ENCODE measurements at regions not wholly inside any gene's neighbourhood (a gene's known extent, or its start where the extent isn't known, plus 50 kb on each side); places are given as distances from the start of the nearest gene placed in this dataset.

DNA sequence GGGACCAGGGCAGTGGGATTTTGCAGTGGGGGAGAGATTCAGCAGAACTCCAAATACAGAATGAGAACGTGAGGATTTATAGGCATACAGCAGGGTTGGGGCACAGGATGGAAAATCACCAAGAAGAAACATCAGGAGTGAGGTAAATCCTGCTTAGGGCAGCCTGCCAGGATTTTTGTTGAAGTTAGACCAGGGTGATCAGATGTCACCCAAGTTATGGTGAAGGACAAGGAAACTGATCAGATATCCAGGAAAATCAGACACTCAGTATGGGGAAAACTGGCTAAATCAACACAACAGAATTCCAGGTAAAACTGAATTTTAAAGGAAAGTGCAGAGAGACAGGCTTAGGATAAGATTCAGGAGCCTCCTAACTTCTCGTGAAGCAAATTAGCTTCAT is 682.4 kb downstream of the TMEM121 start:
- 34 to 51% methylated on average over 2 of the region's 2 CpGs for WGBS, 2 donors
- no peaks in the 10 kb centered on the region for H3K27me3 ChIP-seq (ENCODE audit: control insufficient read depth in 1 of 2, insufficient read depth in 2 of 2, low read length in 2 of 2)
- H3K4me1 ChIP-seq (ENCODE audit: control insufficient read depth in 2 of 2, insufficient read depth in 2 of 2, low read length in 1 of 2) = no peaks in the 10 kb centered on the region
- H3K27ac ChIP-seq (ENCODE audit: low read depth in 2 of 2, low read length in 1 of 2) = no peak overlapping the region
- H3K9me3 ChIP-seq (ENCODE audit: control insufficient read depth in 2 of 2, insufficient read depth in 1 of 2, low read depth in 1 of 2, low read length in 1 of 2) = peaks cover 0 to 2% of the 10 kb centered on the region in 2 donors
- H3K36me3 ChIP-seq (ENCODE audit: control insufficient read depth in 2 of 2, insufficient read depth in 2 of 2, low read length in 1 of 2) = no peaks in the 10 kb centered on the region
- no peak overlapping the region for H3K4me3 ChIP-seq (ENCODE audit: low read depth in 1 of 2, low read length in 2 of 2)

DNA sequence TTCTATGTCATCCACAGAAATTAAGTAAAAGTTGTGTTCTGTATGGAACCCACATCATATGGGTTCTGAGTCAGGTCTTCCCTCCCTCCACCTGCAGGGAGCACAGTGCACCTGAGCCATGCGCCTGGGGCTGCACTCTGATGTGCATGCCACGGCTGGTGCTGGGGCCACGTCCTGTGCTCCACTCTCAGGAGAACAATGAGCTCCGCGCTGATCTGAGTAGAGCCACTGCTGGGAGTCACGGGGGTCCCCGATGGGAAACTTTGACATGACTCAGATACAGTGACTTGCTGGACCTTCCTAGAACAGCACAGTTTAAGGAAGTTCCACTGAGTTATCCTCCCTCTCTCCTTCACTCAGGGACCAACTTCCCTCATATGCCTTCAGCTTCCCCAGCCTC is 683.4 kb downstream of the TMEM121 start:
- H3K4me1 ChIP-seq (ENCODE audit: control insufficient read depth in 2 of 2, insufficient read depth in 2 of 2, low read length in 1 of 2) = no peaks in the 10 kb centered on the region
- 48 to 66% methylated on average over 7 of the region's 7 CpGs for WGBS, 2 donors
- H3K27ac ChIP-seq (ENCODE audit: low read depth in 2 of 2, low read length in 1 of 2) = no peak overlapping the region
- H3K36me3 ChIP-seq (ENCODE audit: control insufficient read depth in 2 of 2, insufficient read depth in 2 of 2, low read length in 1 of 2) = no peaks in the 10 kb centered on the region
- H3K9me3 ChIP-seq (ENCODE audit: control insufficient read depth in 2 of 2, insufficient read depth in 1 of 2, low read depth in 1 of 2, low read length in 1 of 2) = peaks cover 0 to 2% of the 10 kb centered on the region in 2 donors
- H3K4me3 ChIP-seq (ENCODE audit: low read depth in 1 of 2, low read length in 2 of 2) = no peak overlapping the region
- H3K27me3 ChIP-seq (ENCODE audit: control insufficient read depth in 1 of 2, insufficient read depth in 2 of 2, low read length in 2 of 2) = no peaks in the 10 kb centered on the region

DNA sequence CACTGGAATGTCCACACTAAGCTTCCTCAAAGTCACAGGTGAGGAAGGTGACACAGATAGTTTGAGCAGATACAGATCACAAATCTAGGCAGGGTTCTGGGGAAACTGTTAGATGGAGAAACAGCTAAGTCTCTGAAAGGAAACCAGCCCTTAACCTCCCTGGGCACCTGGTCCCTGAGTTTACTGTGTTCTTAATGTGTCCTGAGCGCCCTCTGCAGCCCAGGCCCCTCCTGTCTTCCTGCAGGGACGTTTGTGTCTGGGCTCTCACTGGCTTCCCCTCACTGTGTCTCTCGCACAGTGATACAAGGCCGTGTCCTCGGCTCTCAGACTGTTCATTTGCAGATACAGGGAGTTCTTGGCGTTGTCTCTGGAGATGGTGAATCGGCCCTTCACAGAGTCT is 684.3 kb downstream of the TMEM121 start:
- no peak overlapping the region for H3K4me3 ChIP-seq (ENCODE audit: low read depth in 1 of 2, low read length in 2 of 2)
- H3K9me3 ChIP-seq (ENCODE audit: control insufficient read depth in 2 of 2, insufficient read depth in 1 of 2, low read depth in 1 of 2, low read length in 1 of 2) = peaks cover 0 to 2% of the 10 kb centered on the region in 2 donors
- 36 to 45% methylated on average over 7 of the region's 7 CpGs for WGBS, 2 donors
- no peaks in the 10 kb centered on the region for H3K27me3 ChIP-seq (ENCODE audit: control insufficient read depth in 1 of 2, insufficient read depth in 2 of 2, low read length in 2 of 2)
- H3K36me3 ChIP-seq (ENCODE audit: control insufficient read depth in 2 of 2, insufficient read depth in 2 of 2, low read length in 1 of 2) = no peaks in the 10 kb centered on the region
- H3K4me1 ChIP-seq (ENCODE audit: control insufficient read depth in 2 of 2, insufficient read depth in 2 of 2, low read length in 1 of 2) = no peaks in the 10 kb centered on the region
- H3K27ac ChIP-seq (ENCODE audit: low read depth in 2 of 2, low read length in 1 of 2) = no peak overlapping the region

DNA sequence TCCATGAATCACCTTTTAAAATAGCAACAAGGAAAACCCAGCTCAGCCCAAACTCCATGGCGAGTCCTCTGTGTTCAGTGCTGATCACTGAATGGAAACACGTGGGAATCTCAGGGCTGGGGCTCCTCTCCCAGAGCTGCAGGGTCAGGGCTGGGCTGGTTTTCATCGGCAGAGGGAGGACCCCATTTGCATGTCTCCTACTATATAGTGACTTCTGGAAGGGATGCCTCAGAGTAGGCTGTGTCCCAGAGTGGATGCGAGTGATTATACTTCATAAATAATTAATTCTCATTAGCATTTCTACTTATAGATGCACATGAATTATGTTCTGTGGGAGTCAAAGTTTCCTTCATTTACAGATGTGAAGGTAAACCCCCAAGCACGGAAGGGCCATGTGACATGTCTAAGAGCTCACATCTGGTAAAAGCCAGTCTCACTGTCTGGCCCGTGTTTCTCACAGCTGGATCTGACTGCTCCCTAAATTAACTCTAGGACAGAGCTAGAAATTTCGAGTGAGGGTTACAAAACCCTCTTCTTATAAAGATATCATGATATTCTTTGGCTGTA is 685.0 kb downstream of the TMEM121 start:
- Histone ChIP-seq H3K9me3 (ENCODE audit: control insufficient read depth in 2 of 2, insufficient read depth in 1 of 2, low read depth in 1 of 2, low read length in 1 of 2) (peaks cover 0 to 2% of the 10 kb centered on the region in 2 donors), H3K36me3 (ENCODE audit: control insufficient read depth in 2 of 2, insufficient read depth in 2 of 2, low read length in 1 of 2) (no peaks in the 10 kb centered on the region), H3K27me3 (ENCODE audit: control insufficient read depth in 1 of 2, insufficient read depth in 2 of 2, low read length in 2 of 2) (no peaks in the 10 kb centered on the region), H3K27ac (ENCODE audit: low read depth in 2 of 2, low read length in 1 of 2) (no peak overlapping the region), H3K4me3 (ENCODE audit: low read depth in 1 of 2, low read length in 2 of 2) (no peak overlapping the region), H3K4me1 (ENCODE audit: control insufficient read depth in 2 of 2, insufficient read depth in 2 of 2, low read length in 1 of 2) (no peaks in the 10 kb centered on the region)
- WGBS, 2 donors = 48 to 58% methylated on average over 7 of the region's 7 CpGs

DNA sequence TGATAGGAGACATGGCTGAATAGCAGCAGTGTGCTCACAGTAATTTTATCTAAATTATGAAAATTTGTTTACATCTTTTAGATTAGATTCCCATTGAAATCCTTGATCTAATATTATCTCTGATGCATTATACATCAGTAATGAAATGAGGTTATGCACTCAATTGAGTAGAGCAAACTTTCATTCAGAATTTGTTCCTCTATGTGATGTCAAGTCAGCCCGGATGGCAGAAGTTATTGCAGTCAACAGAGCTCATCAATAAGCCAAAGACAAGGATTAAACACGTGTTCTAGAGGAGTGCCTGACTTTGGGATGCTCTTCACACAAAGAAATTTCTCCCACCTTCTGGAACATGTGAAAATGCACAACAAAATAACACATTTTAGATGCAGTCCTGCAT is 688.8 kb downstream of the TMEM121 start:
- no peak overlapping the region for H3K4me3 ChIP-seq (ENCODE audit: low read depth in 1 of 2, low read length in 2 of 2)
- no peak overlapping the region for H3K27ac ChIP-seq (ENCODE audit: low read depth in 2 of 2, low read length in 1 of 2)
- no peaks in the 10 kb centered on the region for H3K4me1 ChIP-seq (ENCODE audit: control insufficient read depth in 2 of 2, insufficient read depth in 2 of 2, low read length in 1 of 2)
- H3K27me3 ChIP-seq (ENCODE audit: control insufficient read depth in 1 of 2, insufficient read depth in 2 of 2, low read length in 2 of 2) = no peaks in the 10 kb centered on the region
- H3K9me3 ChIP-seq (ENCODE audit: control insufficient read depth in 2 of 2, insufficient read depth in 1 of 2, low read depth in 1 of 2, low read length in 1 of 2) = peaks cover 0 to 2% of the 10 kb centered on the region in 2 donors
- H3K36me3 ChIP-seq (ENCODE audit: control insufficient read depth in 2 of 2, insufficient read depth in 2 of 2, low read length in 1 of 2) = no peaks in the 10 kb centered on the region
- WGBS, 2 donors = 23 to 28% methylated on average over 2 of the region's 2 CpGs

DNA sequence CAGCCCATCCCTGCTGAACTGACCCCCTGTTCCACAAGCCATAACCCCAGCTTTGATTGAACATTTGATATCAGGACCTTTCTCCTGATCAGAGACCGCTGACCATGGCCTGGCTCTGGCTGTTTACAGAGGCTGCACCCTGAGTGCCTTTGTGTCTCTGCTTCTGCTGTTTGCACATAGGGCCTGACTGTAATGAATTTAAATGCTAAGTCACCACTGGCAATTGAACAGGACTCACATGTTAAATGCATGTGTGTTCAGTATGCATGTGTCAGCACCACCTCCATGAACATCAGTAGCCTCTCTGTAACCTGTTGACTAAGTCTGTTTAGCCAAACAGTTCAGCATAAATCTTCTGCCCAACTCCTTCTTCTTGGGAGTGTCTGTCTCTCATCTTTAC is 690.3 kb downstream of the TMEM121 start:
- WGBS, 2 donors = 41 to 60% methylated on average over 1 of the region's 1 CpG
- H3K27me3 ChIP-seq (ENCODE audit: control insufficient read depth in 1 of 2, insufficient read depth in 2 of 2, low read length in 2 of 2) = no peaks in the 10 kb centered on the region
- H3K4me1 ChIP-seq (ENCODE audit: control insufficient read depth in 2 of 2, insufficient read depth in 2 of 2, low read length in 1 of 2) = no peaks in the 10 kb centered on the region
- H3K27ac ChIP-seq (ENCODE audit: low read depth in 2 of 2, low read length in 1 of 2) = no peak overlapping the region
- no peaks in the 10 kb centered on the region for H3K36me3 ChIP-seq (ENCODE audit: control insufficient read depth in 2 of 2, insufficient read depth in 2 of 2, low read length in 1 of 2)
- peaks cover 0 to 2% of the 10 kb centered on the region in 2 donors for H3K9me3 ChIP-seq (ENCODE audit: control insufficient read depth in 2 of 2, insufficient read depth in 1 of 2, low read depth in 1 of 2, low read length in 1 of 2)
- no peak overlapping the region for H3K4me3 ChIP-seq (ENCODE audit: low read depth in 1 of 2, low read length in 2 of 2)

DNA sequence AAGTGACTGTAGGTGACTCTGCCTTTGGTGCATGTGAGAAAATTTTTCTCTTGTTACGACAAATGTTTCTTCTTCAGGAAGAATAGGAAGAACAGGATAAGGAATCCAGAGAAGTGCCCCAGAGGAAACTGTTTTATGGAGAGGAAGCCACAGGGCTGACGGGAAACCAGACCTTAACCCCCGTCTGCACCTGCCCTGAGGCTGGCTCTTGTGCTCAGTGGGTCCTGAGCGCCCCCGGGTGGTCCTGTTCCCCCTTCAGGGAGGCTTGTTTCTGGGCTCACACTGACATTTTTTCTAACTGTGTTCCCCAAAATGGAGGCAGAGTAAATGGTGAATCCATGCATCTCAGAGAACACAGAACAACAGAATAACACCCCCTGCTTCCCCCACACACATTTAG is 691.8 kb downstream of the TMEM121 start:
- no peaks in the 10 kb centered on the region for H3K9me3 ChIP-seq (ENCODE audit: control insufficient read depth in 2 of 2, insufficient read depth in 1 of 2, low read depth in 1 of 2, low read length in 1 of 2)
- H3K4me1 ChIP-seq (ENCODE audit: control insufficient read depth in 2 of 2, insufficient read depth in 2 of 2, low read length in 1 of 2) = no peaks in the 10 kb centered on the region
- no peak overlapping the region for H3K27ac ChIP-seq (ENCODE audit: low read depth in 2 of 2, low read length in 1 of 2)
- H3K36me3 ChIP-seq (ENCODE audit: control insufficient read depth in 2 of 2, insufficient read depth in 2 of 2, low read length in 1 of 2) = no peaks in the 10 kb centered on the region
- no peaks in the 10 kb centered on the region for H3K27me3 ChIP-seq (ENCODE audit: control insufficient read depth in 1 of 2, insufficient read depth in 2 of 2, low read length in 2 of 2)
- no peak overlapping the region for H3K4me3 ChIP-seq (ENCODE audit: low read depth in 1 of 2, low read length in 2 of 2)
- 28 to 44% methylated on average over 5 of the region's 5 CpGs for WGBS, 2 donors

DNA sequence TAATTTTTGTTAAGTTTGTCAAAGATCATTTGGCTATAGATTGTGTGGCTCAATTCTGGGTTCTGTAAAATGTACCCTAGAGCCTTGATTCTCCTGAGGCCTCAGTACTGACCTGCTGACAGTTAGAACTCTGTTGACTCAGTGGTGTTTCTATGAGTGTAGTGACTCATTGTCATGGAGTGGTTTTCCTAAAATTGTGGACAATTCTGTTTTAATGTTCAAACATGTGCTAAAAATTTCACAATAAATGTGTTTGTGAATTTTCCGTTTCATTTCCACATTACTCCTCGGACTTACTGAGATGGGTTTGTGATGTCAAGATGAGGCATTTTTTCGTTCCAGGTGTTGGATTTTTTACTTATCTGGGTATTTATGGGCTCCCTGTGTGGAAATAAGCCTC is 695.9 kb downstream of the TMEM121 start:
- no peaks in the 10 kb centered on the region for H3K9me3 ChIP-seq (ENCODE audit: control insufficient read depth in 2 of 2, insufficient read depth in 1 of 2, low read depth in 1 of 2, low read length in 1 of 2)
- no peak overlapping the region for H3K4me3 ChIP-seq (ENCODE audit: low read depth in 1 of 2, low read length in 2 of 2)
- peaks cover 0 to 2% of the 10 kb centered on the region in 2 donors for H3K27me3 ChIP-seq (ENCODE audit: control insufficient read depth in 1 of 2, insufficient read depth in 2 of 2, low read length in 2 of 2)
- no peak overlapping the region for H3K27ac ChIP-seq (ENCODE audit: low read depth in 2 of 2, low read length in 1 of 2)
- H3K36me3 ChIP-seq (ENCODE audit: control insufficient read depth in 2 of 2, insufficient read depth in 2 of 2, low read length in 1 of 2) = no peaks in the 10 kb centered on the region
- WGBS, 2 donors = 64 to 65% methylated on average over 3 of the region's 3 CpGs
- H3K4me1 ChIP-seq (ENCODE audit: control insufficient read depth in 2 of 2, insufficient read depth in 2 of 2, low read length in 1 of 2) = no peaks in the 10 kb centered on the region

DNA sequence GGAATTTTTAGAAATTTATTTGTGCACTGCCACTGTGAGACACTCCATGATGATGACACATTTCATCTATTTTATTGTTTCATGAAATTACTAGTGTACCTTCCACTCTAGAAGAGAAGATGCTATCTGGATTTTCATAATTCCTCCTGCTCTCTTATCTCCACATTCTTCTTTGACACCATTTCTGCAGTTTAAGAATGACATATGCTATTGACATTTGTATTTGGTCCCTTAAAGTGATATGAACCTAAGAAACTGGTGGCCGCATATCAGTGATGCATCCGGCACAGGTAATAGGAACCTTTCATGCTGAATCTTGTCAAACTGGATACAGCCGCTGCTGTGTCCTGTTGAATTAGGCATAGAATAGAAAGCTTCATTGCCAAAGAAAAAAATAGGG is 696.3 kb downstream of the TMEM121 start:
- Histone ChIP-seq H3K36me3 (ENCODE audit: control insufficient read depth in 2 of 2, insufficient read depth in 2 of 2, low read length in 1 of 2) (no peaks in the 10 kb centered on the region), H3K4me3 (ENCODE audit: low read depth in 1 of 2, low read length in 2 of 2) (no peak overlapping the region), H3K4me1 (ENCODE audit: control insufficient read depth in 2 of 2, insufficient read depth in 2 of 2, low read length in 1 of 2) (no peaks in the 10 kb centered on the region), H3K27me3 (ENCODE audit: control insufficient read depth in 1 of 2, insufficient read depth in 2 of 2, low read length in 2 of 2) (peaks cover 0 to 2% of the 10 kb centered on the region in 2 donors), H3K9me3 (ENCODE audit: control insufficient read depth in 2 of 2, insufficient read depth in 1 of 2, low read depth in 1 of 2, low read length in 1 of 2) (no peaks in the 10 kb centered on the region), H3K27ac (ENCODE audit: low read depth in 2 of 2, low read length in 1 of 2) (no peak overlapping the region)
- 83 to 93% methylated on average over 3 of the region's 3 CpGs for WGBS, 2 donors

DNA sequence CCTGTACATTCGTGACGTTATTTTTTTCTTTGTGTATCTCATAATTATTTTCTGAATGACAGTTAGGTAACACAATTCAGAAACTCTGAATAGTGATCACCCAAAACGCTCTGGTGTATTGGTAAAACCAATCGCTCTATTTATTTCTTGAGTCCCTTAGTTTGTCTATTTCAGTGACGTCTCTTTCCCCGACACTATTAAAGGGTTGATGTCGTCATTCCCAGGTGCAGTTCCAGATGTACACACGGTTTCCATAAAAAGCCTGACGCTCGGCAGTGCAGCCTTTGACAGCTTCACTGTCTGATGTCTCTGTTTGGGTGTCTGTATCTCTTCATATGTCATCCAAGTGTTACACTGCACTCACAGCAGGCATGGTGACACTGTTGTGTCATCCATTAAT is 701.4 kb downstream of the TMEM121 start:
- Histone ChIP-seq H3K4me1 (ENCODE audit: control insufficient read depth in 2 of 2, insufficient read depth in 2 of 2, low read length in 1 of 2) (no peaks in the 10 kb centered on the region), H3K27ac (ENCODE audit: low read depth in 2 of 2, low read length in 1 of 2) (no peak overlapping the region), H3K9me3 (ENCODE audit: control insufficient read depth in 2 of 2, insufficient read depth in 1 of 2, low read depth in 1 of 2, low read length in 1 of 2) (no peaks in the 10 kb centered on the region), H3K36me3 (ENCODE audit: control insufficient read depth in 2 of 2, insufficient read depth in 2 of 2, low read length in 1 of 2) (no peaks in the 10 kb centered on the region), H3K4me3 (ENCODE audit: low read depth in 1 of 2, low read length in 2 of 2) (no peak overlapping the region), H3K27me3 (ENCODE audit: control insufficient read depth in 1 of 2, insufficient read depth in 2 of 2, low read length in 2 of 2) (peaks cover 0 to 2% of the 10 kb centered on the region in 2 donors)
- 68 to 73% methylated on average over 10 of the region's 10 CpGs for WGBS, 2 donors
